HCT116 (cell line): ENCODE measurements at regions not wholly inside any gene's neighbourhood (a gene's known extent, or its start where the extent isn't known, plus 50 kb on each side); places are given as distances from the start of the nearest gene placed in this dataset.

Experiments used
- ATAC-seq: fragments of 200-7000 bp; cut with Tn5 transposase; 2 replicates; pipeline ENCODE4 v1.9.1; 2020; ENCODE audit warnings: mild to moderate bottlenecking, moderate library complexity
- BruUV-seq: library from RNA; stranded (reverse); fragments of 400-500 nt; replicated peaks from 2 replicates; lab custom pipeline; 2021; lab: Mats Ljungman, UMichigan
- CTCF ChIA-PET: fragments of 300-600 bp; sonication (Branson Sonifier 250); formaldehyde crosslinking; loops from one replicate; lab custom pipeline; 2021; ENCODE audit warnings: antibody characterized with exemption; lab: Charles Lee
- POLR2A ChIA-PET: fragments of 300-600, 350-600 bp; sonication (Branson Sonifier 250); formaldehyde crosslinking; loops from one replicate; lab custom pipeline; 2021; ENCODE audit warnings: antibody characterized with exemption; lab: Charles Lee
- RAD21 ChIA-PET, 2 experiments: fragments of 300-600 bp; sonication (Branson Sonifier 250); formaldehyde crosslinking; loops; one replicate each; lab custom pipeline; 2023; ENCODE audit warnings: low total read pairs in 2 of 2; ENCODE audit not compliant: uncharacterized antibody in 2 of 2, unreplicated experiment in 2 of 2, low non-redundant PET in 1 of 2; lab: Charles Lee
- DNase-seq: peaks from one replicate; pipeline ENCODE4 v3.0.0-alpha.2; 2010; ENCODE audit warnings: low read depth, low spot score
- H2AFZ ChIP-seq: fragments of 200-600 bp; shearing (Covaris generic), sonication (generic); 2 replicates; pipeline ENCODE4 v1.6.1; 2017; ENCODE audit warnings: low read depth, mixed run types, mixed read lengths, antibody characterized with exemption, low read length; ENCODE audit not compliant: poor library complexity, severe bottlenecking
- H3K27ac ChIP-seq: 2 replicates; pipeline ENCODE4 v1.5.1; 2012; ENCODE audit warnings: low read depth, low read length
- H3K27me3 ChIP-seq: fragments of 200-600 bp; sonication (generic); 2 replicates; pipeline ENCODE4 v1.6.1; 2016; ENCODE audit warnings: mixed run types, low read length, mixed read lengths; ENCODE audit not compliant: insufficient read depth
- H3K36me3 ChIP-seq, 2 experiments: fragments of 200-500 bp in 1 of 2; fragments of 200-600 bp in 1 of 2; sonication (Bioruptor generic) in 1 of 2; sonication (generic) in 1 of 2; 2 replicates each; pipeline versions ENCODE4 v1.5.1 to v1.6.1; 2014 to 2016; ENCODE audit warnings: low read length in 2 of 2, inconsistent platforms in 1 of 2, mixed read lengths in 1 of 2, mixed run types in 1 of 2; ENCODE audit not compliant: insufficient read depth in 2 of 2, control insufficient read depth in 1 of 2
- H3K4me1 ChIP-seq, 2 experiments: fragments of 200-600 bp in 1 of 2; sonication (generic) in 1 of 2; 2 replicates each; pipeline versions ENCODE4 v1.5.1 to v1.6.1; 2012 to 2017; ENCODE audit warnings: low read length in 2 of 2, inconsistent platforms in 1 of 2, mild to moderate bottlenecking in 1 of 2, mixed read lengths in 1 of 2, mixed run types in 1 of 2, moderate library complexity in 1 of 2; ENCODE audit not compliant: insufficient read depth in 2 of 2, control insufficient read depth in 1 of 2
- H3K4me2 ChIP-seq: fragments of 200-600 bp; sonication (generic); 2 replicates; pipeline ENCODE4 v1.6.1; 2017; ENCODE audit warnings: mixed run types, low read length, mixed read lengths
- H3K4me3 ChIP-seq, 2 experiments: fragments of 200-600 bp in 1 of 2; sonication (generic) in 1 of 2; replicated peaks in 1 of 2; 2 replicates each; pipeline ENCODE4 v1.5.1; 2011 to 2016; ENCODE audit warnings: low read length in 2 of 2, control low read depth in 1 of 2, low read depth in 1 of 2, mild to moderate bottlenecking in 1 of 2, mixed read lengths in 1 of 2, mixed run types in 1 of 2
- H3K79me2 ChIP-seq: fragments of 200-600 bp; sonication (generic); 2 replicates; pipeline ENCODE4 v1.6.1; 2017; ENCODE audit warnings: mild to moderate bottlenecking, mixed run types, low read length, moderate library complexity, mixed read lengths; ENCODE audit not compliant: insufficient read depth
- H3K9ac ChIP-seq: fragments of 200-600 bp; sonication (generic); 2 replicates; pipeline ENCODE4 v1.6.1; 2016; ENCODE audit warnings: low read length, mixed read lengths
- H3K9me2 ChIP-seq: fragments of 200-600 bp; sonication (generic), shearing (Covaris generic); 2 replicates; pipeline ENCODE4 v1.6.1; 2017; ENCODE audit warnings: mixed run types, mild to moderate bottlenecking, moderate library complexity; ENCODE audit not compliant: insufficient read depth
- H3K9me3 ChIP-seq, 2 experiments: fragments of 200-500 bp in 1 of 2; fragments of 200-600 bp in 1 of 2; sonication (Bioruptor generic) in 1 of 2; sonication (generic) in 1 of 2; 2 replicates each; pipeline ENCODE4 v1.6.1; 2014 to 2017; ENCODE audit warnings: low read length in 2 of 2, mixed read lengths in 2 of 2, inconsistent platforms in 1 of 2, low read depth in 1 of 2, mild to moderate bottlenecking in 1 of 2, mixed run types in 1 of 2, moderate library complexity in 1 of 2; ENCODE audit not compliant: control insufficient read depth in 1 of 2, insufficient read depth in 1 of 2
- H4K20me1 ChIP-seq: fragments of 200-600 bp; sonication (generic), shearing (Covaris generic); 2 replicates; pipeline ENCODE4 v1.6.1; 2017; ENCODE audit warnings: mixed run types, mild to moderate bottlenecking, moderate library complexity; ENCODE audit not compliant: insufficient read depth
- EGR1 ChIP-seq: IDR thresholded peaks from 2 replicates; pipeline ENCODE4 v1.6.1; 2012; ENCODE audit warnings: low read depth
- ELF1 ChIP-seq: IDR thresholded peaks from 2 replicates; pipeline ENCODE4 v1.6.1; 2012; ENCODE audit warnings: low read depth, borderline replicate concordance
- FOSL1 ChIP-seq: IDR thresholded peaks from 2 replicates; pipeline ENCODE4 v1.6.1; 2012; ENCODE audit warnings: low read depth
- JUND ChIP-seq: IDR thresholded peaks from 2 replicates; pipeline ENCODE4 v1.6.1; 2012
- POLR2A ChIP-seq: IDR thresholded peaks from 2 replicates; pipeline ENCODE4 v1.7.0; 2011; ENCODE audit warnings: borderline replicate concordance; ENCODE audit not compliant: insufficient read depth, insufficient read length; ENCODE audit errors: extremely low read depth
- RAD21 ChIP-seq: IDR thresholded peaks from 2 replicates; pipeline ENCODE4 v1.6.1; 2012; ENCODE audit warnings: low read depth, mild to moderate bottlenecking
- SIN3A ChIP-seq: IDR thresholded peaks from 2 replicates; pipeline ENCODE4 v1.6.1; 2012; ENCODE audit warnings: low read depth
- SP1 ChIP-seq: IDR thresholded peaks from 2 replicates; pipeline ENCODE4 v1.6.1; 2012; ENCODE audit warnings: low read depth
- SRF ChIP-seq: IDR thresholded peaks from 2 replicates; pipeline ENCODE4 v1.6.1; 2012; ENCODE audit warnings: low read depth
- TCF7L2 ChIP-seq: IDR thresholded peaks from 2 replicates; pipeline ENCODE4 v1.7.0; 2011; ENCODE audit warnings: borderline replicate concordance, inconsistent platforms; ENCODE audit not compliant: insufficient read depth, insufficient read length; ENCODE audit errors: extremely low read depth
- YY1 ChIP-seq: IDR thresholded peaks from 2 replicates; pipeline ENCODE4 v1.6.1; 2011; ENCODE audit warnings: low read length, low read depth, moderate library complexity, mild to moderate bottlenecking; ENCODE audit not compliant: insufficient replicate concordance; ENCODE audit errors: extremely low read depth
- ZFX ChIP-seq: fragments of 450-650 bp; IDR thresholded peaks from 2 replicates; pipeline ENCODE4 v1.6.1; 2017
- ZNF274 ChIP-seq: fragments of 200-500 bp; sonication (Bioruptor generic); IDR thresholded peaks from 2 replicates; pipeline ENCODE4 v1.6.1; 2014; ENCODE audit warnings: mild to moderate bottlenecking, low read depth, low read length, inconsistent platforms
- intact Hi-C: fragments of 100-400 bp; cut with micrococcal nuclease; formaldehyde crosslinking; loops from 2 replicates; pipeline ENCODE4 v1.10.0; 2022
- TF ChIP-seq, protein P1 (sequence below): IDR thresholded peaks from 2 replicates; pipeline ENCODE4 v1.6.1; 2012; ENCODE audit warnings: low read depth
- TF ChIP-seq, protein P2 (sequence below): IDR thresholded peaks from 2 replicates; pipeline ENCODE4 v1.6.1; 2012
- TF ChIP-seq, protein P3 (sequence below): IDR thresholded peaks from 2 replicates; pipeline ENCODE4 v1.6.1; 2012
- TF ChIP-seq, protein P4 (sequence below): IDR thresholded peaks from 2 replicates; pipeline ENCODE4 v1.6.1; 2011; ENCODE audit warnings: mild to moderate bottlenecking, low read length, moderate library complexity; ENCODE audit not compliant: insufficient replicate concordance; ENCODE audit errors: extremely low read depth

DNA sequence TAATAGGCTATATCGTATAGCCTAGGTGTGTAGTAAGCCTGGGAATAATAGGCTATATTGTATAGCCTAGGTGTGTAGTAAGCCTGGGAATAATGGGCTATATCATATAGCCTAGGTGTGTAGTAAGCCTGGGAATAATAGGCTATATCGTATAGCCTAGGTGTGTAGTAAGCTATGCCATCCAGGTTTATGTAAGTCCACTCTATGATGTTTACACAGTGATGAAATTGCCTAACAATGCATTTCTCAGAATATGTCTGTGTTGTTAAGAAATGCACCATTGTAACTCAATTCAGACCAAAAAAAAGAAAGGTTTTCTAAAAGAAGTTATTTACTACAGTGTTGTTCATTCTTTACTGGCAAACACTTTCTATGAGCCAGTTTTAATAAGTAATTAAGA is 1387.2 kb downstream of the STIM2 start:
- TF ChIP-seq YY1: no peak
- TF ChIP-seq EGR1: no peak
- TF ChIP-seq, protein P1, sequence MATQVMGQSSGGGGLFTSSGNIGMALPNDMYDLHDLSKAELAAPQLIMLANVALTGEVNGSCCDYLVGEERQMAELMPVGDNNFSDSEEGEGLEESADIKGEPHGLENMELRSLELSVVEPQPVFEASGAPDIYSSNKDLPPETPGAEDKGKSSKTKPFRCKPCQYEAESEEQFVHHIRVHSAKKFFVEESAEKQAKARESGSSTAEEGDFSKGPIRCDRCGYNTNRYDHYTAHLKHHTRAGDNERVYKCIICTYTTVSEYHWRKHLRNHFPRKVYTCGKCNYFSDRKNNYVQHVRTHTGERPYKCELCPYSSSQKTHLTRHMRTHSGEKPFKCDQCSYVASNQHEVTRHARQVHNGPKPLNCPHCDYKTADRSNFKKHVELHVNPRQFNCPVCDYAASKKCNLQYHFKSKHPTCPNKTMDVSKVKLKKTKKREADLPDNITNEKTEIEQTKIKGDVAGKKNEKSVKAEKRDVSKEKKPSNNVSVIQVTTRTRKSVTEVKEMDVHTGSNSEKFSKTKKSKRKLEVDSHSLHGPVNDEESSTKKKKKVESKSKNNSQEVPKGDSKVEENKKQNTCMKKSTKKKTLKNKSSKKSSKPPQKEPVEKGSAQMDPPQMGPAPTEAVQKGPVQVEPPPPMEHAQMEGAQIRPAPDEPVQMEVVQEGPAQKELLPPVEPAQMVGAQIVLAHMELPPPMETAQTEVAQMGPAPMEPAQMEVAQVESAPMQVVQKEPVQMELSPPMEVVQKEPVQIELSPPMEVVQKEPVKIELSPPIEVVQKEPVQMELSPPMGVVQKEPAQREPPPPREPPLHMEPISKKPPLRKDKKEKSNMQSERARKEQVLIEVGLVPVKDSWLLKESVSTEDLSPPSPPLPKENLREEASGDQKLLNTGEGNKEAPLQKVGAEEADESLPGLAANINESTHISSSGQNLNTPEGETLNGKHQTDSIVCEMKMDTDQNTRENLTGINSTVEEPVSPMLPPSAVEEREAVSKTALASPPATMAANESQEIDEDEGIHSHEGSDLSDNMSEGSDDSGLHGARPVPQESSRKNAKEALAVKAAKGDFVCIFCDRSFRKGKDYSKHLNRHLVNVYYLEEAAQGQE: no peak
- TF ChIP-seq SIN3A: no peak
- no peak overlapping the region for H3K9ac ChIP-seq
- H3K36me3 ChIP-seq: no peaks in the 10 kb centered on the region
- H2AFZ ChIP-seq: no peak overlapping the region
- ChIA-PET RAD21 (no interaction called here), CTCF (no interaction called here), POLR2A (no interaction called here)
- ATAC-seq: no peak
- no peak for DNase-seq
- no peaks in the 10 kb centered on the region for H3K4me1 ChIP-seq
- H3K27ac ChIP-seq: no peak overlapping the region
- no peaks in the 10 kb centered on the region for H3K79me2 ChIP-seq
- intact Hi-C loops: no loop called here
- no peaks in the 10 kb centered on the region for H3K9me3 ChIP-seq
- H3K4me2 ChIP-seq: no peak overlapping the region
- no peaks in the 10 kb centered on the region for H3K27me3 ChIP-seq
- H4K20me1 ChIP-seq: no peaks in the 10 kb centered on the region
- H3K4me3 ChIP-seq: no peak overlapping the region
- no TSS peak for BruUV-seq
- H3K9me2 ChIP-seq: no peaks in the 10 kb centered on the region

DNA sequence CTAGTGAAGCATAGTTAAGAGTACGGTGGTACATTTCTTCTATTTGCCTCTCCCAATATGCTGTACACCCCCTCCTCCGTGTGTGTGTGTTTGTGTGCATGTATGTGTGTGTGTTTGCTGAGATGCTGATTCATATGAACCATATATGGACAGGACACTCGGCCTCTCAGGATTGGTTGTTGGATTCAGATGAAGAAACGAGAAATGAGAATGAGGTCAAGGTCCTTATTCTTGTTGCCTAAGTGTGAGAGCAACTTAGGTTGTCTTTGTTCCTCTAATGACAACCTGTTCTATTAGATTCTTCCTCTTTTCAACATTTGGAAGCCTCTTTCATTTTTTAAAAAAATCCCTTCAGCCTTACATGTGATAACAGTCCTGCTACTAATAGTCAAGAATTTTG is 1387.6 kb downstream of the STIM2 start:
- intact Hi-C loops: no loop called here
- no peak for TF ChIP-seq RAD21
- TF ChIP-seq, protein P2, sequence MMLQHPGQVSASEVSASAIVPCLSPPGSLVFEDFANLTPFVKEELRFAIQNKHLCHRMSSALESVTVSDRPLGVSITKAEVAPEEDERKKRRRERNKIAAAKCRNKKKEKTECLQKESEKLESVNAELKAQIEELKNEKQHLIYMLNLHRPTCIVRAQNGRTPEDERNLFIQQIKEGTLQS: no peak
- TF ChIP-seq TCF7L2: no peak
- TF ChIP-seq, protein P3, sequence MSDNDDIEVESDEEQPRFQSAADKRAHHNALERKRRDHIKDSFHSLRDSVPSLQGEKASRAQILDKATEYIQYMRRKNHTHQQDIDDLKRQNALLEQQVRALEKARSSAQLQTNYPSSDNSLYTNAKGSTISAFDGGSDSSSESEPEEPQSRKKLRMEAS: no peak
- TF ChIP-seq SP1: no peak
- TF ChIP-seq ZNF274: no peak
- no peak for TF ChIP-seq FOSL1
- no peak for TF ChIP-seq POLR2A
- TF ChIP-seq SRF: no peak
- TF ChIP-seq EGR1: no peak
- no peak for TF ChIP-seq JUND
- no peak for TF ChIP-seq ELF1
- TF ChIP-seq, protein P4, sequence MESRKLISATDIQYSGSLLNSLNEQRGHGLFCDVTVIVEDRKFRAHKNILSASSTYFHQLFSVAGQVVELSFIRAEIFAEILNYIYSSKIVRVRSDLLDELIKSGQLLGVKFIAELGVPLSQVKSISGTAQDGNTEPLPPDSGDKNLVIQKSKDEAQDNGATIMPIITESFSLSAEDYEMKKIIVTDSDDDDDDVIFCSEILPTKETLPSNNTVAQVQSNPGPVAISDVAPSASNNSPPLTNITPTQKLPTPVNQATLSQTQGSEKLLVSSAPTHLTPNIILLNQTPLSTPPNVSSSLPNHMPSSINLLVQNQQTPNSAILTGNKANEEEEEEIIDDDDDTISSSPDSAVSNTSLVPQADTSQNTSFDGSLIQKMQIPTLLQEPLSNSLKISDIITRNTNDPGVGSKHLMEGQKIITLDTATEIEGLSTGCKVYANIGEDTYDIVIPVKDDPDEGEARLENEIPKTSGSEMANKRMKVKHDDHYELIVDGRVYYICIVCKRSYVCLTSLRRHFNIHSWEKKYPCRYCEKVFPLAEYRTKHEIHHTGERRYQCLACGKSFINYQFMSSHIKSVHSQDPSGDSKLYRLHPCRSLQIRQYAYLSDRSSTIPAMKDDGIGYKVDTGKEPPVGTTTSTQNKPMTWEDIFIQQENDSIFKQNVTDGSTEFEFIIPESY: no peak
- TF ChIP-seq ZFX: no peak
- no peak overlapping the region for H3K27ac ChIP-seq
- no peak overlapping the region for H3K4me3 ChIP-seq
- ATAC-seq (no peak), DNase-seq (no peak)
- no peaks in the 10 kb centered on the region for H3K36me3 ChIP-seq
- H3K4me1 ChIP-seq: no peaks in the 10 kb centered on the region
- H2AFZ ChIP-seq: no peak overlapping the region
- RAD21 ChIA-PET: no interaction called here
- H3K9me2 ChIP-seq: no peaks in the 10 kb centered on the region
- H4K20me1 ChIP-seq: no peaks in the 10 kb centered on the region
- H3K9me3 ChIP-seq: no peaks in the 10 kb centered on the region
- H3K27me3 ChIP-seq: no peaks in the 10 kb centered on the region
- no peak overlapping the region for H3K4me2 ChIP-seq
- no TSS peak for BruUV-seq
- no peaks in the 10 kb centered on the region for H3K79me2 ChIP-seq
- CTCF ChIA-PET: no interaction called here
- POLR2A ChIA-PET: no interaction called here
- H3K9ac ChIP-seq: no peak overlapping the region
